GM12872 (cell line): ENCODE measurements at regions not wholly inside any gene's neighbourhood (a gene's known extent, or its start where the extent isn't known, plus 50 kb on each side); places are given as distances from the start of the nearest gene placed in this dataset.

Experiments
- CTCF ChIP-seq: IDR thresholded peaks from 3 replicates; pipeline ENCODE4 v1.5.1; 2011; ENCODE audit warnings: low read depth, mild to moderate bottlenecking, low read length, moderate library complexity; ENCODE audit not compliant: insufficient read depth

GRCh38 chr2:805664-806063 lies 128.5 kb upstream of the TMEM18 start:
- TF ChIP-seq CTCF = no peak

- no peak for TF ChIP-seq CTCF
Observed at GRCh38 chr2:797993-798392, 120.8 kb upstream of the TMEM18 start.

- TF ChIP-seq CTCF = no peak
Observed at GRCh38 chr2:797556-797955, 120.3 kb upstream of the TMEM18 start.

- no peak for TF ChIP-seq CTCF
Observed at GRCh38 chr2:796141-796985, 119.2 kb upstream of the TMEM18 start.

- TF ChIP-seq CTCF = no peak
Observed at GRCh38 chr2:795531-796041, 118.4 kb upstream of the TMEM18 start.

GRCh38 chr2:794554-795241 lies 117.5 kb upstream of the TMEM18 start:
- no peak for TF ChIP-seq CTCF

GRCh38 chr2:793236-793635 lies 116.0 kb upstream of the TMEM18 start:
- no peak for TF ChIP-seq CTCF
